VCaP (cell line): ENCODE measurements at regions not wholly inside any gene's neighbourhood (a gene's known extent, or its start where the extent isn't known, plus 50 kb on each side); places are given as distances from the start of the nearest gene placed in this dataset.

Experiments
- H3K27ac ChIP-seq: fragments of 450-650 bp; 2 replicates; pipeline ENCODE4 v1.5.1; 2017
- CTCF ChIP-seq: fragments of 450-650 bp; conservative IDR thresholded peaks from 2 replicates; pipeline ENCODE4 v1.5.1; 2017; ENCODE audit warnings: mild to moderate bottlenecking, moderate library complexity

- no peak for TF ChIP-seq CTCF
- no peak overlapping the region for H3K27ac ChIP-seq
Measured at GRCh38 chr2:147792966-147793617, 51.7 kb upstream of the ACVR2A start.

- TF ChIP-seq CTCF = no peak
- no peak overlapping the region for H3K27ac ChIP-seq
Measured at GRCh38 chr2:147790580-147790979, 54.2 kb upstream of the ACVR2A start.

- H3K27ac ChIP-seq = no peak overlapping the region
- TF ChIP-seq CTCF = no peak
Measured at GRCh38 chr2:147789720-147790119, 55.1 kb upstream of the ACVR2A start.

GRCh38 chr2:147789287-147789686 lies 55.5 kb upstream of the ACVR2A start:
- TF ChIP-seq CTCF = no peak
- no peak overlapping the region for H3K27ac ChIP-seq

GRCh38 chr2:147782141-147782930 lies 62.5 kb upstream of the ACVR2A start:
- no peak overlapping the region for H3K27ac ChIP-seq
- no peak for TF ChIP-seq CTCF

- no peak overlapping the region for H3K27ac ChIP-seq
- TF ChIP-seq CTCF = no peak
Measured at GRCh38 chr2:147779440-147779839, 65.4 kb upstream of the ACVR2A start.

GRCh38 chr2:147777394-147777793 lies 67.4 kb upstream of the ACVR2A start:
- no peak for TF ChIP-seq CTCF
- H3K27ac ChIP-seq = no peak overlapping the region
